GM23338 (cell line): ENCODE measurements at regions not wholly inside any gene's neighbourhood (a gene's known extent, or its start where the extent isn't known, plus 50 kb on each side); places are given as distances from the start of the nearest gene placed in this dataset.

Source experiments
- CTCF ChIP-seq, 2 experiments: fragments of 200-600 bp in 1 of 2; sonication (generic) in 1 of 2; conservative IDR thresholded peaks; 2 replicates each; pipeline versions ENCODE4 v1.5.1 to v1.6.1; 2016 to 2017; ENCODE audit warnings: antibody characterized with exemption in 2 of 2, low read depth in 2 of 2, mild to moderate bottlenecking in 2 of 2, moderate library complexity in 1 of 2
- REST ChIP-seq: IDR thresholded peaks from one replicate; pipeline ENCODE4 v1.6.1; 2018; ENCODE audit warnings: antibody characterized with exemption; ENCODE audit not compliant: unreplicated experiment
- ZNF331 ChIP-seq: fragments of 250-450 bp; sonication (Bioruptor Pico); IDR thresholded peaks from 2 replicates; pipeline ENCODE4 v1.5.0; 2020; ENCODE audit warnings: low read depth, mild to moderate bottlenecking, moderate library complexity

- TF ChIP-seq REST (no peak), CTCF (conservative IDR thresholded peaks at IDR 0.05; ENCODE audit: low read depth in 2 of 2) (no peak), ZNF331 (CRISPR knock-in tag) (no peak)
Observed at GRCh38 chr12:105588106-105588505, 257.6 kb downstream of the C12orf75 start.
